ENCODE measurements at regions not wholly inside any gene's neighbourhood (a gene's known extent, or its start where the extent isn't known, plus 50 kb on each side); places are given as distances from the start of the nearest gene placed in this dataset.

- no peak overlapping the region for H2BK120ac ChIP-seq (ENCODE audit: low read depth, low read length)
- no peak overlapping the region for H3K9ac ChIP-seq (ENCODE audit: low read depth, low read length)
- H2AK9ac ChIP-seq (replicated peaks; ENCODE audit: low read depth, low read length, poor library complexity) = no peak overlapping the region
- H3K4me3 ChIP-seq (ENCODE audit: insufficient read depth, low read depth, low read length) = no peak overlapping the region
- H2AK5ac ChIP-seq (ENCODE audit: low read depth, low read length) = no peak overlapping the region
- no peak overlapping the region for H2BK15ac ChIP-seq (ENCODE audit: low read depth, low read length)
- no peak overlapping the region for H3K27ac ChIP-seq (ENCODE audit: insufficient read depth, low read length)
- no peak overlapping the region for H4K5ac ChIP-seq (ENCODE audit: low read depth, low read length)
- no peak overlapping the region for H3K4me2 ChIP-seq (ENCODE audit: low read depth, low read length)
- no peak for ATAC-seq (ENCODE audit: low read depth)
- no peak overlapping the region for H3K18ac ChIP-seq (ENCODE audit: low read depth, low read length)
- no peak overlapping the region for H3K23ac ChIP-seq (ENCODE audit: low read depth, low read length)
- no peak overlapping the region for H3K14ac ChIP-seq (replicated peaks; ENCODE audit: low read depth, low read length)
- H4K91ac ChIP-seq (ENCODE audit: insufficient read depth, low read depth, low read length) = no peak overlapping the region
- no peak overlapping the region for H2AFZ ChIP-seq (replicated peaks; ENCODE audit: low read length, poor library complexity)
- no CpG with 5 or more reads among the region's 3 CpGs for whole genome bisulfite sequencing, 2 experiments (ENCODE audit: extremely low coverage in 2 of 2, insufficient read length in 1 of 2)
- H3K9me3 ChIP-seq (ENCODE audit: control insufficient read depth, insufficient read depth, low read length) = no peaks in the 10 kb centered on the region; the same call in 1 of the 2 replicates
- H3K27me3 ChIP-seq (ENCODE audit: control insufficient read depth, insufficient read depth, low read length) = no peaks in the 10 kb centered on the region
- H2BK5ac ChIP-seq (ENCODE audit: low read depth, low read length, poor library complexity, severe bottlenecking) = no peak overlapping the region
- no peak for DNase-seq
- BruUV-seq (replicated peaks) = no TSS peak
- H3K4ac ChIP-seq (ENCODE audit: low read depth, low read length) = no peak overlapping the region
- TF ChIP-seq NFE2L2 (IDR thresholded peaks at IDR 0.05; ENCODE audit: low read depth, low read length) (no peak), POLR2A (IDR thresholded peaks at IDR 0.05; ENCODE audit: low read depth, low read length) (no peak), ELK1 (IDR thresholded peaks at IDR 0.05; ENCODE audit: borderline replicate concordance, low read depth, low read length) (no peak), MAZ (IDR thresholded peaks at IDR 0.05; ENCODE audit: borderline replicate concordance, low read depth, low read length) (no peak), USF2 (IDR thresholded peaks at IDR 0.05; ENCODE audit: low read depth, low read length) (no peak), RAD21 (IDR thresholded peaks at IDR 0.05; ENCODE audit: low read length) (no peak), CTCF (conservative IDR thresholded peaks at IDR 0.05; ENCODE audit: low read depth, low read length) (no peak), MAFK (IDR thresholded peaks at IDR 0.05; ENCODE audit: low read depth, low read length) (no peak), CEBPB (IDR thresholded peaks at IDR 0.05; ENCODE audit: low read depth, low read length) (no peak), FOS (IDR thresholded peaks at IDR 0.05; ENCODE audit: low read depth, low read length) (no peak), CHD1 (IDR thresholded peaks at IDR 0.05; ENCODE audit: low read depth, low read length) (no peak), RCOR1 (IDR thresholded peaks at IDR 0.05; ENCODE audit: insufficient replicate concordance, low read length) (no peak), SMC3 (IDR thresholded peaks at IDR 0.05; ENCODE audit: low read depth, low read length) (no peak), RFX5 (IDR thresholded peaks at IDR 0.05; ENCODE audit: low read depth, low read length) (no peak), BHLHE40 (IDR thresholded peaks at IDR 0.05; ENCODE audit: low read depth, low read length) (no peak)
- no peaks in the 10 kb centered on the region; the same call in 1 of the 2 replicates for H3K4me1 ChIP-seq (ENCODE audit: control insufficient read depth, insufficient read depth, low read length)
- H3K79me1 ChIP-seq (ENCODE audit: low read depth in 1 of 2, low read length in 2 of 2) = no peaks in the 10 kb centered on the region
- intact Hi-C loops (cut with micrococcal nuclease) = no loop called here
- no peak overlapping the region for H2BK20ac ChIP-seq (ENCODE audit: low read depth, low read length)
- dilution Hi-C loops (cut with HindIII; ENCODE audit: low sequenced_read_pairs, unreplicated experiment) = no loop called here
- POLR2A ChIA-PET (ENCODE audit: unreplicated experiment) = no interaction called here
- in situ Hi-C loops (cut with MboI; ENCODE audit: low sequenced_read_pairs) = no loop called here
- no peaks in the 10 kb centered on the region for H3K36me3 ChIP-seq (ENCODE audit: control insufficient read depth, insufficient read depth, low read length)
- H4K8ac ChIP-seq (ENCODE audit: low read depth in 2 of 2, low read length in 2 of 2) = no peak overlapping the region
- H3K9me1 ChIP-seq (ENCODE audit: insufficient read depth, low read length) = no peaks in the 10 kb centered on the region
- H3K56ac ChIP-seq (ENCODE audit: extremely low read depth, insufficient read depth, low read length) = no peak overlapping the region
- H4K20me1 ChIP-seq (ENCODE audit: insufficient read depth, low read length) = no peaks in the 10 kb centered on the region
- CTCF ChIA-PET = interaction anchor here (1.3 to 1.6 kb wide), 2 partner anchors 8 to 9 kb away, joined by 4 read pairs; no protein-coding TSS in a partner anchor
Measured at GRCh38 chr5:17358031-17358430, 140.0 kb upstream of the TAF11L2 start.

Measured in IMR-90 (cell line).